ENCODE measurements at regions not wholly inside any gene's neighbourhood (a gene's known extent, or its start where the extent isn't known, plus 50 kb on each side); places are given as distances from the start of the nearest gene placed in this dataset.

GRCh38 chr18:49707599-49707998, 105.7 kb downstream of the ACAA2 start:
- no peak for TF ChIP-seq TEAD4 (IDR thresholded peaks at IDR 0.05; ENCODE audit: borderline replicate concordance, insufficient read depth)
- no peak for TF ChIP-seq CTCF (IDR thresholded peaks at IDR 0.05)
- no peak for TF ChIP-seq PBX3 (IDR thresholded peaks at IDR 0.05)
- TF ChIP-seq RAD21 (IDR thresholded peaks at IDR 0.05; ENCODE audit: low read length) = no peak
- TF ChIP-seq EP300 (IDR thresholded peaks at IDR 0.05; ENCODE audit: borderline replicate concordance in 1 of 2, low read depth in 1 of 2, low read length in 1 of 2) = no peak
- TF ChIP-seq POLR2AphosphoS5 (IDR thresholded peaks at IDR 0.05; ENCODE audit: low read depth, low read length) = no peak
- TF ChIP-seq GATA2 (CRISPR knock-in tag; IDR thresholded peaks at IDR 0.05) = no peak
